ENCODE measurements at regions not wholly inside any gene's neighbourhood (a gene's known extent, or its start where the extent isn't known, plus 50 kb on each side); places are given as distances from the start of the nearest gene placed in this dataset.

- no peak overlapping the region for H2BK5ac ChIP-seq (ENCODE audit: low read depth, low read length)
- H3K79me1 ChIP-seq (ENCODE audit: low read depth, low read length), result no peaks in the 10 kb centered on the region
- H2BK15ac ChIP-seq (ENCODE audit: low read length), result no peak overlapping the region
- ChIA-PET POLR2A (ENCODE audit: partially characterized antibody) (no interaction called here), CTCF (ENCODE audit: partially characterized antibody) (interaction anchor here (0.7 to 1.4 kb wide), 3 partner anchors 63 to 1710 kb away, joined by 3 to 5 read pairs (median 4); no protein-coding TSS in a partner anchor)
- H2AFZ ChIP-seq (ENCODE audit: low read length), result no peak overlapping the region
- H3K23me2 ChIP-seq (ENCODE audit: low read depth, low read length), result no peaks in the 10 kb centered on the region
- DNase-seq (ENCODE audit: low read depth in 1 of 2, low spot score in 2 of 2) (no peak), FAIRE-seq (no peak)
- no peak overlapping the region for H2AK5ac ChIP-seq (ENCODE audit: low read depth, low read length)
- H3K27ac ChIP-seq (ENCODE audit: low read depth, low read length), result no peak overlapping the region
- H3K27me3 ChIP-seq (replicated peaks in 1 of 4; ENCODE audit: control insufficient read depth in 3 of 4, extremely low read depth in 1 of 4, insufficient read depth in 3 of 4, low read length in 3 of 4), result no peaks in the 10 kb centered on the region
- no peak overlapping the region for H4K91ac ChIP-seq (replicated peaks; ENCODE audit: insufficient read length, low read length)
- H3K36me3 ChIP-seq (ENCODE audit: control insufficient read depth in 2 of 4, insufficient read depth in 4 of 4, low read length in 3 of 4), result no peaks in the 10 kb centered on the region
- peaks cover 0 to under 1% (median 0%) of the 10 kb centered on the region in 4 experiments; a peak in 1 of 7 replicates for H3K4me1 ChIP-seq (replicated peaks in 1 of 4; ENCODE audit: control insufficient read depth in 3 of 4, insufficient read depth in 4 of 4, low read length in 3 of 4)
- H3K4ac ChIP-seq (replicated peaks; ENCODE audit: insufficient read length, low read depth, low read length), result no peak overlapping the region
- H2BK120ac ChIP-seq (replicated peaks; ENCODE audit: low read depth, low read length), result no peak overlapping the region
- no peak overlapping the region for H3K9ac ChIP-seq (replicated peaks in 1 of 4; ENCODE audit: extremely low read depth in 1 of 4, low read depth in 3 of 4, low read length in 3 of 4)
- no peaks in the 10 kb centered on the region for H4K20me1 ChIP-seq (replicated peaks in 1 of 2; ENCODE audit: control insufficient read depth in 1 of 2, insufficient read depth in 2 of 2, low read length in 2 of 2)
- no peak overlapping the region for H3K14ac ChIP-seq (ENCODE audit: insufficient read length)
- H3K79me2 ChIP-seq (ENCODE audit: control insufficient read depth in 1 of 2, insufficient read depth in 2 of 2, low read length in 2 of 2), result no peaks in the 10 kb centered on the region
- no peak overlapping the region for H3K56ac ChIP-seq (replicated peaks; ENCODE audit: insufficient read length, low read depth, low read length)
- no peak overlapping the region for H4K8ac ChIP-seq (ENCODE audit: extremely low read depth, insufficient read depth, low read length)
- H3K4me3 ChIP-seq (ENCODE audit: extremely low read depth in 1 of 4, insufficient read depth in 2 of 4, low read depth in 3 of 4, low read length in 4 of 4), result no peak overlapping the region
- no peak overlapping the region for H3K18ac ChIP-seq (ENCODE audit: extremely low read depth, low read length)
- WGBS, 2 experiments (ENCODE audit: extremely low coverage in 1 of 2, insufficient coverage in 1 of 2, insufficient read length in 1 of 2, insufficient replicate concordance in 2 of 2, low coverage in 1 of 2, low lambda C conversion rate in 2 of 2, missing lambda C conversion rate in 1 of 2), result 92% methylated on average over 1 of the region's 1 CpG; no CpG with 5 or more reads in 1 of the 2 experiments
- H2BK12ac ChIP-seq (ENCODE audit: low read depth, low read length), result no peak overlapping the region
- H3K9me3 ChIP-seq (ENCODE audit: insufficient read depth in 2 of 2, low read depth in 1 of 2, low read length in 1 of 2), result no peaks in the 10 kb centered on the region
- H3K23ac ChIP-seq (ENCODE audit: insufficient read length), result no peak overlapping the region
- H4K5ac ChIP-seq (ENCODE audit: insufficient read length, low read depth, low read length), result no peak overlapping the region
- no peak overlapping the region for H2BK20ac ChIP-seq (ENCODE audit: low read length)
- no peak overlapping the region for H3K4me2 ChIP-seq (ENCODE audit: insufficient read depth in 1 of 2, low read depth in 2 of 2, low read length in 2 of 2)
- TF ChIP-seq PHF8 (conservative IDR thresholded peaks at IDR 0.05; ENCODE audit: low read depth, low read length) (no peak), ATF2 (IDR thresholded peaks at IDR 0.05; ENCODE audit: low read length) (no peak), YY1 (IDR thresholded peaks at IDR 0.05; ENCODE audit: low read depth, low read length) (no peak)
These were observed 226.0 kb downstream of the CHRM3 start for GRCh38 chr1:239612379-239612778.

All from H1 (cell line).